ENCODE measurements at regions not wholly inside any gene's neighbourhood (a gene's known extent, or its start where the extent isn't known, plus 50 kb on each side); places are given as distances from the start of the nearest gene placed in this dataset.

DNA sequence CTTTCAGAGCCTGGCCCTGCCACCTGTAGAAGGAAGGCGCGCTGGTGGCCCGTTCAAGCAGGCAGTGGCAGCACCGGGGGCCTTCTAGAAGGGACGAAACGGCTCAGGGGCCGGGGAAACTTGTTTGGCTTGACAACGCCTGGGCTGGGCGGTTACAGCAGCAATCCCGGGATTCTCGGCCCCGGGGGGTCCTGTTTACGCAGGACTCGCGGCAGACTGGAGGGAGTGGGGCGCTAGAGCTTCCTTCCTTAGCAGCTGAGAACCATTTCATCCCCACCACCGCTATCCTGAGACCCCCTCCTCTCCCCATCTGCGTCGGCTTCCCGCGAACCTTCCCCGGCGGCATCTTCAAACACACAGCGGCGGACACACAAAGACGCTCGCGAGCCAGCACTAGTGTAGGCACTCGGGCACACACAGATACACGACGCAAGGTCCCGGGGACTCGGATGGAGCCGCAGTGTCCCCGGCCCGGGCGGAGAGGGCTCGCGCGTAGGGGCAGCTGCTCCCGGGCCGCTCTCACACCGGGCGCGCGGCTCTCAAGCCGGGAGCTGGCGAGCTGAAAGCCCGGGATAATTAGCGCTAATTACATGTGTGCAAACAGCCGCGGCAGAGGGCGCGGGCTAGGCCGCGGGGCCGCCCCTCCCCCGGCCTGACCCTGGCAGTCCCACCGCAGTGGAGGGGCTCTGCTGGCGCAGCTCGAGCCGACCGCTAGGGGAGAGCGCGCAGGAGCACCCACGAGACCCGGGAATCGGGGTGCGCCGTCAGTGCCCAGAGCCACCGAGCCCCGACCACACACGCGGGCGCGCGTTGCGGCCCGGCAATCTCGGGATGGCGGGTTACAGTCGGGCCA, 271.4 kb downstream of the FOXD2 start:
- ChIA-PET CTCF (interaction anchor here (0.9 to 3.7 kb wide), 9 partner anchors 8 to 531 kb away, joined by 3 to 60 read pairs (median 6); partner anchors contain the start of gene FOXD2), POLR2A (no interaction called here)
- TF ChIP-seq, protein P1, sequence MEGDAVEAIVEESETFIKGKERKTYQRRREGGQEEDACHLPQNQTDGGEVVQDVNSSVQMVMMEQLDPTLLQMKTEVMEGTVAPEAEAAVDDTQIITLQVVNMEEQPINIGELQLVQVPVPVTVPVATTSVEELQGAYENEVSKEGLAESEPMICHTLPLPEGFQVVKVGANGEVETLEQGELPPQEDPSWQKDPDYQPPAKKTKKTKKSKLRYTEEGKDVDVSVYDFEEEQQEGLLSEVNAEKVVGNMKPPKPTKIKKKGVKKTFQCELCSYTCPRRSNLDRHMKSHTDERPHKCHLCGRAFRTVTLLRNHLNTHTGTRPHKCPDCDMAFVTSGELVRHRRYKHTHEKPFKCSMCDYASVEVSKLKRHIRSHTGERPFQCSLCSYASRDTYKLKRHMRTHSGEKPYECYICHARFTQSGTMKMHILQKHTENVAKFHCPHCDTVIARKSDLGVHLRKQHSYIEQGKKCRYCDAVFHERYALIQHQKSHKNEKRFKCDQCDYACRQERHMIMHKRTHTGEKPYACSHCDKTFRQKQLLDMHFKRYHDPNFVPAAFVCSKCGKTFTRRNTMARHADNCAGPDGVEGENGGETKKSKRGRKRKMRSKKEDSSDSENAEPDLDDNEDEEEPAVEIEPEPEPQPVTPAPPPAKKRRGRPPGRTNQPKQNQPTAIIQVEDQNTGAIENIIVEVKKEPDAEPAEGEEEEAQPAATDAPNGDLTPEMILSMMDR (IDR thresholded peaks at IDR 0.05; ENCODE audit: control extremely low read depth, extremely low read depth, low read depth, missing control alignments): no peak
- peak; percentile 49 for DNase-seq (ENCODE audit: extremely low spot score)

DNA sequence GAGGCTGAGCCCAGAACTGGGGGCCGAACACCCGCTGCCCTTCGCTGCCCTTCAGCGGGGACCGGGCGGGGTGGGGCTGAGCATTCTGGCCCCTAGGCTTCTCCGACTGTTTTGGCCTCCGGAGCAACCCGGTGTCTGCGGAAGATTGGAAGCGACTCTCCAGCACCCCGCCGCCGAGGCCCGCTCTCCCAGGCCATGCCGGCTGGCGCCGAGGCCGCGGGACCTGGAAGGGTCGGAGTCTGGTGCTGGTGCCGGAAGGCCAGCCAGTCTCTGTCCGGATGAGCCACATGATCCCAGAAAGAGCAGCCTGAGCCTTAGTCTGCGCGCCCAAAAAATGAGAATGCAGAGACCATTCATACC, 272.0 kb downstream of the FOXD2 start:
- DNase-seq (ENCODE audit: extremely low spot score): no peak
- ChIA-PET POLR2A (no interaction called here), CTCF (interaction anchor here (0.6 to 4.0 kb wide), 30 partner anchors 8 to 532 kb away, joined by 3 to 60 read pairs (median 5); partner anchors contain the start of gene FOXD2)
- TF ChIP-seq, protein P1 (IDR thresholded peaks at IDR 0.05; ENCODE audit: control extremely low read depth, extremely low read depth, low read depth, missing control alignments): no peak

DNA sequence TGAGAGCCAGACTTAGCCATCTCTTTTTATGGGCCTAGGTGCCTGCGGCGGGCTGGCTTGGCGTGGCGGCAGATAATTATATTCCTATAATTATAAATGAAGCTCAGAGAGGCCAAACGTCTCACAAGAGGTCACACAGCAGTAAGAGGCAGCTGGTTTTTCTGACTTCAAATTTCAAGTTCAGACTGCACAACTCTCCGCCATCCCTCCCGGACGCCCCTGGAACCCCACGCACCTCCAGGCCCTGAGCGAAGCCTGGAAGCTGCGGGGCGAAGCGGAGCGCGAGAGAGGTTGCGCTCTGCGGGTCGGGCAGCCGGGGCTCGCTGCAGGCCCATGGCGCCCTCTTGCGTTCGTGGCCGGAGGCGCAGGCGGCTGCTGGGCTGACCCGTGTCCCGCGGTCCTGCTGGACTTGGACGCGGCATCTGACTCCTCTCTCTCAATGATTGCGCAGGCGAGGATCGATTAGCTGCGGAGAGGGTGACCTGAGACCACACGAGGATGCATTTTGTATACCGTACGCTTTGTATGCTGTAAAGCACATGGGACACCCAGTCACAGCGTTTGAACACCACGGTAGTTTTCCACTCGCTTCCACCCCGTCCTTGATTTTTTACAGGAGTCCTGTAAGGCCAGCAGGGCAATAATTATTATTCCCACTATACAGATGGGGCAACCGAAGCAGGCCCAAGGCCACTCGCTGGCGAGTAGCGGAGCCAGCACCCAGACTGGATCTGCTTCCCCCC, 272.7 kb downstream of the FOXD2 start:
- CTCF ChIA-PET: interaction anchor here (0.6 to 4.0 kb wide), 31 partner anchors 8 to 532 kb away, joined by 3 to 60 read pairs (median 5); partner anchors contain the start of gene FOXD2
- TF ChIP-seq, protein P1 (IDR thresholded peaks at IDR 0.05; ENCODE audit: control extremely low read depth, extremely low read depth, low read depth, missing control alignments): peak; percentile 95
- peak; percentile 91 for DNase-seq (ENCODE audit: extremely low spot score)
- POLR2A ChIA-PET: no interaction called here

All from GM10248 (cell line).